ENCODE measurements at regions not wholly inside any gene's neighbourhood (a gene's known extent, or its start where the extent isn't known, plus 50 kb on each side); places are given as distances from the start of the nearest gene placed in this dataset.

DNA sequence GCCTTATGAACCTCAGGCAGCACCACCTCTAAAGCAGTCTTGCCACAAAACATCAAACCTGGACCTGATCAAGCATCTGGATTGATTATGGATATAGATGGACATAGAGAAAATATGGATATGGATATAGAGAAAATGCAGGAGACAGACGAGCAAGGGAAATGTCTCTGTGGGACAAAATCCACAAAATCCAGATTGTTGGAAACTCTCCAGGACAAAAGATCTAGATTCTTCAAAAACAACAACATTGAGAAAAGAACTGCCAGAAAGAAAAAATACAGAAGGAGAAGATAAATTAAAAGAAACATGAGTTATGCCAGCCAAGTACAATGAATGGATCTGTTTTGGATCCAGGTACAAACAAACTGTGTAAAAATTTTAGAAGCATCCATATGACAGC lies 1176.5 kb downstream of the UQCRFS1 start:
- intact Hi-C loops (cut with micrococcal nuclease; ENCODE audit: unreplicated experiment), result no loop called here
- H3K27ac ChIP-seq (ENCODE audit: low read depth, low read length, poor library complexity, severe bottlenecking), result no peak overlapping the region
- ChIA-PET CTCF (no interaction called here), POLR2A (ENCODE audit: low non-redundant PET) (no interaction called here)
- no peaks in the 10 kb centered on the region for H3K4me1 ChIP-seq (ENCODE audit: insufficient read depth, low read length, poor library complexity, severe bottlenecking)
- no peaks in the 10 kb centered on the region for H3K36me3 ChIP-seq (ENCODE audit: insufficient read depth, low read length, poor library complexity, severe bottlenecking)
- TF ChIP-seq, protein P1, sequence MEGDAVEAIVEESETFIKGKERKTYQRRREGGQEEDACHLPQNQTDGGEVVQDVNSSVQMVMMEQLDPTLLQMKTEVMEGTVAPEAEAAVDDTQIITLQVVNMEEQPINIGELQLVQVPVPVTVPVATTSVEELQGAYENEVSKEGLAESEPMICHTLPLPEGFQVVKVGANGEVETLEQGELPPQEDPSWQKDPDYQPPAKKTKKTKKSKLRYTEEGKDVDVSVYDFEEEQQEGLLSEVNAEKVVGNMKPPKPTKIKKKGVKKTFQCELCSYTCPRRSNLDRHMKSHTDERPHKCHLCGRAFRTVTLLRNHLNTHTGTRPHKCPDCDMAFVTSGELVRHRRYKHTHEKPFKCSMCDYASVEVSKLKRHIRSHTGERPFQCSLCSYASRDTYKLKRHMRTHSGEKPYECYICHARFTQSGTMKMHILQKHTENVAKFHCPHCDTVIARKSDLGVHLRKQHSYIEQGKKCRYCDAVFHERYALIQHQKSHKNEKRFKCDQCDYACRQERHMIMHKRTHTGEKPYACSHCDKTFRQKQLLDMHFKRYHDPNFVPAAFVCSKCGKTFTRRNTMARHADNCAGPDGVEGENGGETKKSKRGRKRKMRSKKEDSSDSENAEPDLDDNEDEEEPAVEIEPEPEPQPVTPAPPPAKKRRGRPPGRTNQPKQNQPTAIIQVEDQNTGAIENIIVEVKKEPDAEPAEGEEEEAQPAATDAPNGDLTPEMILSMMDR (conservative IDR thresholded peaks at IDR 0.05; ENCODE audit: low read depth, low read length), result no peak
- TF ChIP-seq EZH2 (IDR thresholded peaks at IDR 0.05; ENCODE audit: borderline replicate concordance, low read depth, low read length, poor library complexity, severe bottlenecking), result no peak
- no peaks in the 10 kb centered on the region for H3K27me3 ChIP-seq (replicated peaks; ENCODE audit: insufficient read depth, low read depth, low read length, poor library complexity)
- DNase-seq (ENCODE audit: low spot score), result no peak
- BruUV-seq (replicated peaks), result no TSS peak
- H3K9me3 ChIP-seq (ENCODE audit: low read depth, low read length, poor library complexity, severe bottlenecking), result peaks cover 36% of the 10 kb centered on the region
- no peak overlapping the region for H3K4me3 ChIP-seq (ENCODE audit: low read depth, low read length, poor library complexity, severe bottlenecking)

GRCh38 chr19:28034936-28035335 lies 1178.0 kb downstream of the UQCRFS1 start:
- H3K9me3 ChIP-seq (ENCODE audit: low read depth, low read length, poor library complexity, severe bottlenecking), result peaks cover 27% of the 10 kb centered on the region
- POLR2A ChIA-PET (ENCODE audit: low non-redundant PET), result no interaction called here
- TF ChIP-seq EZH2 (IDR thresholded peaks at IDR 0.05; ENCODE audit: borderline replicate concordance, low read depth, low read length, poor library complexity, severe bottlenecking), result no peak
- TF ChIP-seq, protein P1 (conservative IDR thresholded peaks at IDR 0.05; ENCODE audit: low read depth, low read length), result no peak
- H3K4me1 ChIP-seq (ENCODE audit: insufficient read depth, low read length, poor library complexity, severe bottlenecking), result no peaks in the 10 kb centered on the region
- DNase-seq (ENCODE audit: low spot score), result no peak
- intact Hi-C loops (cut with micrococcal nuclease; ENCODE audit: unreplicated experiment), result no loop called here
- CTCF ChIA-PET, result no interaction called here
- no peaks in the 10 kb centered on the region for H3K27me3 ChIP-seq (replicated peaks; ENCODE audit: insufficient read depth, low read depth, low read length, poor library complexity)
- H3K27ac ChIP-seq (ENCODE audit: low read depth, low read length, poor library complexity, severe bottlenecking), result no peak overlapping the region
- BruUV-seq (replicated peaks), result no TSS peak
- no peaks in the 10 kb centered on the region for H3K36me3 ChIP-seq (ENCODE audit: insufficient read depth, low read length, poor library complexity, severe bottlenecking)
- H3K4me3 ChIP-seq (ENCODE audit: low read depth, low read length, poor library complexity, severe bottlenecking), result no peak overlapping the region

GRCh38 chr19:28028881-28029444 lies 1184.0 kb downstream of the UQCRFS1 start:
- Histone ChIP-seq H3K9me3 (ENCODE audit: low read depth, low read length, poor library complexity, severe bottlenecking) (peaks cover 22% of the 10 kb centered on the region), H3K27me3 (replicated peaks; ENCODE audit: insufficient read depth, low read depth, low read length, poor library complexity) (no peaks in the 10 kb centered on the region), H3K4me1 (ENCODE audit: insufficient read depth, low read length, poor library complexity, severe bottlenecking) (no peaks in the 10 kb centered on the region), H3K4me3 (ENCODE audit: low read depth, low read length, poor library complexity, severe bottlenecking) (no peak overlapping the region), H3K27ac (ENCODE audit: low read depth, low read length, poor library complexity, severe bottlenecking) (no peak overlapping the region), H3K36me3 (ENCODE audit: insufficient read depth, low read length, poor library complexity, severe bottlenecking) (no peaks in the 10 kb centered on the region)
- BruUV-seq (replicated peaks), result no TSS peak
- ChIA-PET CTCF (no interaction called here), POLR2A (ENCODE audit: low non-redundant PET) (no interaction called here)
- DNase-seq (ENCODE audit: low spot score), result no peak
- TF ChIP-seq, protein P1 (conservative IDR thresholded peaks at IDR 0.05; ENCODE audit: low read depth, low read length), result no peak
- no peak for TF ChIP-seq EZH2 (IDR thresholded peaks at IDR 0.05; ENCODE audit: borderline replicate concordance, low read depth, low read length, poor library complexity, severe bottlenecking)
- intact Hi-C loops (cut with micrococcal nuclease; ENCODE audit: unreplicated experiment), result no loop called here
